Vagina (tissue), 2 donors: ENCODE measurements at regions not wholly inside any gene's neighbourhood (a gene's known extent, or its start where the extent isn't known, plus 50 kb on each side); places are given as distances from the start of the nearest gene placed in this dataset.

ENCODE experiments used
- CTCF ChIP-seq, 3 experiments: fragments of 450-650 bp in 2 of 3; fragments of 200-600 bp in 1 of 3; sonication (generic) in 1 of 3; IDR thresholded peaks; one replicate each; pipeline ENCODE4 v1.5.1; 2017 to 2019; ENCODE audit warnings: antibody characterized with exemption in 3 of 3, mild to moderate bottlenecking in 2 of 3, moderate library complexity in 2 of 3
- POLR2A ChIP-seq, 2 donors: fragments of 450-650 bp; IDR thresholded peaks; one replicate each; pipeline ENCODE4 v1.6.1; 2017; ENCODE audit warnings: antibody characterized with exemption in 2 of 2, mild to moderate bottlenecking in 2 of 2, moderate library complexity in 2 of 2
- POLR2AphosphoS5 ChIP-seq, 2 donors: sonication (generic); formaldehyde crosslinking; IDR thresholded peaks; one replicate each; pipeline ENCODE4 v1.9.0; 2017; ENCODE audit warnings: antibody characterized with exemption in 2 of 2, mild to moderate bottlenecking in 2 of 2, low read depth in 1 of 2; ENCODE audit not compliant: insufficient read depth in 1 of 2

DNA sequence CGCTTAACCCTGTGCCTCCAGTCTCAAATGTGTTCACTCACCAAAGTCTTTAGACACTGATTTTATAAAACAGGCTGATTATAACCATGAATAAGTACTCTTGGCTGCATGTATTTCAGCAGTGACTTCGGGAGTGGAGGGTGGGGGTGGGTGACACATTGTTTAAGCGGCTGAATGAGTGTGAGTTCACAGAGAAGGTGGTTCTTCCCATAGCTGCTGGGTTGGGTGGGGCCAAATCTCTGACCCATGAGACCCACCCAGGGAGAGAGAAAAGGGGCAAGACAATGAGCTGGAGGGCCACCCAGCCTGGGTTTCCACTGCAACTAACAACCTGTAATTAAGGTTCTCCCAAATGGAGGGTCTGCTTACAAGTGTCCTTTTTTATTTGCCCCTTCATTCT, 96.4 kb downstream of the SYNE3 start:
- TF ChIP-seq CTCF (IDR thresholded peaks at IDR 0.05) = no peak
- TF ChIP-seq POLR2A (IDR thresholded peaks at IDR 0.05) = no peak
- no peak for TF ChIP-seq POLR2AphosphoS5 (IDR thresholded peaks at IDR 0.05; ENCODE audit: insufficient read depth in 1 of 2, low read depth in 1 of 2)
